GM18873 (cell line): ENCODE measurements at regions not wholly inside any gene's neighbourhood (a gene's known extent, or its start where the extent isn't known, plus 50 kb on each side); places are given as distances from the start of the nearest gene placed in this dataset.

ENCODE experiments used
- ATAC-seq: cut with Tn5 transposase; IDR thresholded peaks from one replicate; pipeline ENCODE4 v1.9.1; 2021; ENCODE audit warnings: mild to moderate bottlenecking, moderate library complexity, moderate number of reproducible peaks; ENCODE audit not compliant: unreplicated experiment, low FRiP score

DNA sequence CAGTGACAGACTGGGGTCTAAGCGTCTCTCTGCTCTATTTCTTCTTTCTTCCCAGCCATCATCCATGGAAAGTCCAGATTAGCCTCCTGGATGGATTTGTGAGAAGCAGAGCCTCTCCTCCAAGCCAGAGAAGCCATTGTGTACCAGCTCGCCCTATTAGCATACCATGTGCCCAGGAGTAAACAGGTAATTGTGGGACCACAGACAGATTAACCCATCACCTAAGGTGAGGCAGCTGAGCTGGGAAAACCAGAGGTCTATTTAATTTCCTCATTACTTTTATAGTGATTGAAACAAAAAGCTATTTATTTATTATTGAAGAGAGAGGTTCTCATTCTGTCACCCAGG lies 54.7 kb upstream of the NT5C1B start:
- no peak for ATAC-seq

DNA sequence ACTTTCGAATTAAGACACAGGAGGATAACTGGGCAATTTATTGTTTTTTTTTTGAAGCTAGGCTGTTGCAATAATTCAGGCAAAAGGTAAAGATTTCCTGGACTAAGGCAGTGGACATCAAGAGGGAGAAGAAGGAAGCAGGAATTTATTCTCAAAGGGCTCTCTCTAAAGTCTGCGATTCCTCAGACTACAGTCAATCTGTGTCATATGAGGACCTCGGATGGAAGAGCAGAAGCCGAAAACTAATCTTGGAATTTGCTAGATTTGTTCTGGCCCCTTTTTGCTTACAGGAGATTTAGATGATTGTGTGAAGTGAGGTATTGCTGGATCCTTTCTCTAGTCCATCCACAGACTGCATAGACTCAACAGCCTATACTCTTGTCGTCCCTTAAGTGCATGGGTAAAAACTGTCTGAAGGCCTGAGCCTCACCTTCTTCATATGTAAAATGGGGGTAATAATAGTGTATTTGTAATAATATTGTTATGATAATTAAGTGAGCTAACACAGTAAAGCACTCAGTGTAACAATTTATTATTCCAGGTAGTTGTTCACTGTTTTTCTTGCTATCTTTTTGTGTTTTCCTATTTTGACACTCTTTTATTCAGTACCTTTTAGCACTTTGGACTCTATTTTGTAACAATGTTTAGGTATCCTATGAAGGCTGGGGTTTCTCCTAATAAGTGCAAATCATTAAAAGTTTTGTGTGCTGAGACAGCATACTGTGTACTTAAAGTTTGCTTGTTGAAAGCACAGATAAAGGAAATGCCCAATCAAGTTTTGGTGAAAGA lies 54.2 kb upstream of the NT5C1B start:
- no peak for ATAC-seq

DNA sequence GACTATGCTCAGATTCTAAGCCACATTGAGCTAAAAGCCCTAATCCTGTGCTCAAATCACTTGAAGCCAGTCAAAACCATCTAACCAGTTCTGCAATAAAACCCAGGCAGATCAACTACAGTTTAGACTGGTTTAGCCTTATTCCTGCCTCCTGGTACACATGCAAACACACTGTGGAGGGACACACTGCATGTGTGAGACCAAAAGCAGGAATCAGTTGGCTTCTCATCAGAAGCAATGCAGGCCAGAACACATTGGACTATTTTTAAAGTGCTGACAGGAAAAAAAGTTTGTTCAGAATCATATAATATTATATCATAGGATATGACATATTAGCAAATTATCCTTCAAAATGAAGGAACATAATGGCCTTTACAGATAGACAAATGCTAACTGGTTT lies 52.5 kb upstream of the NT5C1B start:
- no peak for ATAC-seq

DNA sequence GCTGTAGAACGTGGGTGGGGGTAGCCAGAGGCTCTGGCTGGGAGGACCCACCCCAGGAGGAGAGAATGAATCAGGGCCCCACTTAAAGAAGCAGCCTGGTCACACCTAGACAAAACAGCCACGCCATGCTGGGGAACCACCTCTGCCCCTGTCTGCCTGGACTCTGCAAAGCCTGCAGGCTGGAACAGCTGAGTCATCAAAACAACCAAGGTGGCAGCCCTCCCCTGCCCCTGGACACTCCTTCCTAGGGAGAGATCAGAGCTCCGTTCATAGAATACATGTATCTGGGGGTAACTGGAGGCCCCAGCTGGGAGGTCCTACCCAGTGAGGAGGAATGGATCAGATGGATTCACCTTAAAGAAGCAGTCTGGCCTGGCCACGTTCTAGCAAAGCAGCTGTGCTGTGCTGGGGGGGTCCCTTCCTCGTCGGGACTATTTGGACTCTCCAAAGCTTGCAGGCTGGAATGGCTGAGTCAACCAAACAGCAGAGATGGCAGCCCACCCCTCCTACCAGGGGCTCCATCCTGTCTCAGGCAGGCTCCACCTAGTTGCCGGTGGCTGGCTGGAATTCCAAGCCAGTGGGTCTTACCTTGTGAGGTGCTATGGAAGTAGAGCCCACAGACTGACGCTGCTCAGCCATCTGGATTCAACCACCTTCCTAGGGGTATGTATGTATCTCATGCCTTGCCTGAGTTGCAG lies 50.5 kb upstream of the NT5C1B start:
- no peak for ATAC-seq
